ENCODE measurements at regions not wholly inside any gene's neighbourhood (a gene's known extent, or its start where the extent isn't known, plus 50 kb on each side); places are given as distances from the start of the nearest gene placed in this dataset.

- H3K4me3 ChIP-seq: no peak overlapping the region
- H3K27ac ChIP-seq (replicated peaks in 1 of 4): no peak overlapping the region
- H3K27me3 ChIP-seq: no peaks in the 10 kb centered on the region
- TF ChIP-seq, protein P1, sequence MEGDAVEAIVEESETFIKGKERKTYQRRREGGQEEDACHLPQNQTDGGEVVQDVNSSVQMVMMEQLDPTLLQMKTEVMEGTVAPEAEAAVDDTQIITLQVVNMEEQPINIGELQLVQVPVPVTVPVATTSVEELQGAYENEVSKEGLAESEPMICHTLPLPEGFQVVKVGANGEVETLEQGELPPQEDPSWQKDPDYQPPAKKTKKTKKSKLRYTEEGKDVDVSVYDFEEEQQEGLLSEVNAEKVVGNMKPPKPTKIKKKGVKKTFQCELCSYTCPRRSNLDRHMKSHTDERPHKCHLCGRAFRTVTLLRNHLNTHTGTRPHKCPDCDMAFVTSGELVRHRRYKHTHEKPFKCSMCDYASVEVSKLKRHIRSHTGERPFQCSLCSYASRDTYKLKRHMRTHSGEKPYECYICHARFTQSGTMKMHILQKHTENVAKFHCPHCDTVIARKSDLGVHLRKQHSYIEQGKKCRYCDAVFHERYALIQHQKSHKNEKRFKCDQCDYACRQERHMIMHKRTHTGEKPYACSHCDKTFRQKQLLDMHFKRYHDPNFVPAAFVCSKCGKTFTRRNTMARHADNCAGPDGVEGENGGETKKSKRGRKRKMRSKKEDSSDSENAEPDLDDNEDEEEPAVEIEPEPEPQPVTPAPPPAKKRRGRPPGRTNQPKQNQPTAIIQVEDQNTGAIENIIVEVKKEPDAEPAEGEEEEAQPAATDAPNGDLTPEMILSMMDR (IDR thresholded peaks at IDR 0.05): no peak
- TF ChIP-seq POLR2AphosphoS5 (IDR thresholded peaks at IDR 0.05): no peak
- no peak for TF ChIP-seq EP300 (IDR thresholded peaks at IDR 0.05)
- TF ChIP-seq POLR2A (IDR thresholded peaks at IDR 0.05; ENCODE audit: low read depth): no peak
- no peaks in the 10 kb centered on the region for H3K36me3 ChIP-seq
- intact Hi-C loops (cut with DNase I): no loop called here
- H3K9me3 ChIP-seq: no peaks in the 10 kb centered on the region
- DNase-seq (ENCODE audit: extremely low spot score): no peak
- peaks cover 0 to 13% (median 6%) of the 10 kb centered on the region in 4 donors for H3K4me1 ChIP-seq
- WGBS: 86% methylated on average over 5 of the region's 5 CpGs
Observed at GRCh38 chr2:223199531-223200515, 147.8 kb downstream of the KCNE4 start.

- no peaks in the 10 kb centered on the region for H3K36me3 ChIP-seq
- H3K4me3 ChIP-seq: no peak overlapping the region
- peaks cover 0 to 13% (median 6%) of the 10 kb centered on the region in 4 donors for H3K4me1 ChIP-seq
- no peaks in the 10 kb centered on the region for H3K27me3 ChIP-seq
- intact Hi-C loops (cut with DNase I): no loop called here
- H3K9me3 ChIP-seq: no peaks in the 10 kb centered on the region
- WGBS: 60% methylated on average over 4 of the region's 4 CpGs
- no peak for DNase-seq (ENCODE audit: extremely low spot score)
- H3K27ac ChIP-seq (replicated peaks in 1 of 4): no peak overlapping the region
- TF ChIP-seq, protein P1 (IDR thresholded peaks at IDR 0.05): no peak
- TF ChIP-seq EP300 (IDR thresholded peaks at IDR 0.05): no peak
- no peak for TF ChIP-seq POLR2A (IDR thresholded peaks at IDR 0.05; ENCODE audit: low read depth)
- TF ChIP-seq POLR2AphosphoS5 (IDR thresholded peaks at IDR 0.05): no peak
Observed at GRCh38 chr2:223203971-223204929, 152.3 kb downstream of the KCNE4 start.

- H3K9me3 ChIP-seq: peaks cover 0 to 17% (median 7%) of the 10 kb centered on the region in 4 donors
- H3K36me3 ChIP-seq: no peaks in the 10 kb centered on the region
- WGBS: 98% methylated on average over 2 of the region's 2 CpGs
- intact Hi-C loops (cut with DNase I): no loop called here
- DNase-seq (ENCODE audit: extremely low spot score): no peak
- no peak overlapping the region for H3K4me3 ChIP-seq
- H3K27ac ChIP-seq (replicated peaks in 1 of 4): no peak overlapping the region
- H3K4me1 ChIP-seq: peaks cover 0 to 13% (median 10%) of the 10 kb centered on the region in 4 donors
- TF ChIP-seq EP300 (IDR thresholded peaks at IDR 0.05) (no peak), POLR2A (IDR thresholded peaks at IDR 0.05; ENCODE audit: low read depth) (no peak), POLR2AphosphoS5 (IDR thresholded peaks at IDR 0.05) (no peak)
- TF ChIP-seq, protein P1 (IDR thresholded peaks at IDR 0.05): no peak
- H3K27me3 ChIP-seq: no peaks in the 10 kb centered on the region
Observed at GRCh38 chr2:223210489-223210888, 158.5 kb downstream of the KCNE4 start.

- WGBS: 58% methylated on average over 5 of the region's 5 CpGs
- no peak for TF ChIP-seq POLR2A (IDR thresholded peaks at IDR 0.05; ENCODE audit: low read depth)
- peaks cover 0 to 16% (median 7%) of the 10 kb centered on the region in 4 donors for H3K9me3 ChIP-seq
Observed at GRCh38 chr2:223214394-223215253, 162.6 kb downstream of the KCNE4 start.

More at GRCh38 chr2:223214394-223215253, 162.6 kb downstream of the KCNE4 start:
- H3K4me1 ChIP-seq: peaks cover 0 to 14% (median 11%) of the 10 kb centered on the region in 4 donors
- H3K27ac ChIP-seq (replicated peaks in 1 of 4): peak overlapping the region in 2 of 4 donors; percentile 12 to 38
- no peak overlapping the region for H3K4me3 ChIP-seq
- H3K27me3 ChIP-seq: no peaks in the 10 kb centered on the region
- no peak for DNase-seq (ENCODE audit: extremely low spot score)
- intact Hi-C loops (cut with DNase I): no loop called here
- H3K36me3 ChIP-seq: no peaks in the 10 kb centered on the region
